HEK293 (cell line): ENCODE measurements at regions not wholly inside any gene's neighbourhood (a gene's known extent, or its start where the extent isn't known, plus 50 kb on each side); places are given as distances from the start of the nearest gene placed in this dataset.

Source experiments
- BCL11A ChIP-seq: fragments of 450-650 bp; formaldehyde crosslinking; IDR thresholded peaks from 2 replicates; pipeline ENCODE4 v1.5.1; 2016; ENCODE audit warnings: low read depth, missing biosample characterization, missing genetic modification characterization
- ZFP3 ChIP-seq: fragments of 450-650 bp; formaldehyde crosslinking; IDR thresholded peaks from 2 replicates; pipeline ENCODE4 v1.5.1; 2016; ENCODE audit warnings: low read depth, missing biosample characterization, missing genetic modification characterization
- ZNF473 ChIP-seq: fragments of 450-650 bp; formaldehyde crosslinking; IDR thresholded peaks from 2 replicates; pipeline ENCODE4 v1.5.1; 2017; ENCODE audit warnings: missing biosample characterization, missing genetic modification characterization
- ZNF580 ChIP-seq: fragments of 450-650 bp; formaldehyde crosslinking; IDR thresholded peaks from 2 replicates; pipeline ENCODE4 v1.5.1; 2016; ENCODE audit warnings: missing biosample characterization, missing genetic modification characterization
- ZNF621 ChIP-seq: fragments of 450-650 bp; formaldehyde crosslinking; IDR thresholded peaks from 2 replicates; pipeline ENCODE4 v1.5.1; 2017; ENCODE audit warnings: missing biosample characterization, missing genetic modification characterization
- ZNF76 ChIP-seq: fragments of 450-650 bp; formaldehyde crosslinking; IDR thresholded peaks from 2 replicates; pipeline ENCODE4; 2016; ENCODE audit warnings: low read depth, missing biosample characterization, missing genetic modification characterization, borderline replicate concordance
- ZNF791 ChIP-seq: fragments of 450-650 bp; formaldehyde crosslinking; IDR thresholded peaks from 2 replicates; pipeline ENCODE4 v1.5.1; 2016; ENCODE audit warnings: missing biosample characterization, missing genetic modification characterization
- ZSCAN30 ChIP-seq: fragments of 450-650 bp; IDR thresholded peaks from 2 replicates; pipeline ENCODE4 v1.5.1; 2018; ENCODE audit warnings: missing biosample characterization, mild to moderate bottlenecking, missing genetic modification characterization, moderate library complexity
- ZXDB ChIP-seq: fragments of 450-650 bp; formaldehyde crosslinking; IDR thresholded peaks from 2 replicates; pipeline ENCODE4 v1.5.1; 2016; ENCODE audit warnings: missing biosample characterization, missing genetic modification characterization
- TF ChIP-seq, protein P1 (sequence below): fragments of 450-650 bp; formaldehyde crosslinking; IDR thresholded peaks from 2 replicates; pipeline ENCODE4 v1.5.1; 2016; ENCODE audit warnings: missing biosample characterization, missing genetic modification characterization
- TF ChIP-seq, protein P2 (sequence below): fragments of 450-650 bp; formaldehyde crosslinking; IDR thresholded peaks from 2 replicates; pipeline ENCODE4 v1.5.1; 2016; ENCODE audit warnings: missing biosample characterization, missing genetic modification characterization

DNA sequence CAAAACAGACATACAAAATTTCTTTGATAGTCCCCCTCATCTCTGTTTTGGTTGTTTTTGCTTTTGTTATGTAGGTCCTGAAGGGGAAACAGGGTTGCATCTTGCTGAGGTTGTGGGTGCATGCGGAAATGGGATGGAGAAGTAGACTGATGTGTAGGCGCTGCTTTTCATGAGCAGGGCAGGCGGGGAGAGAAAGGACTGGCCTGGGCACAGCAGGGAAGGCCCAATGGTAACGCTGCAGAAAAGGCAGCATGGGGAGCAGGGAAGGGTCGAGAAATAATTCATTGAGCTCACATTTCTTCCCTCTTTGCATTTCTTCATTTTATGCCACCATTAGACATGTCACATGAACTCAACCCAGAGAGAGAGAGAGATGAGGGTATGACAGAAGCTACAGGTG lies 74.3 kb upstream of the CCN2 start:
- TF ChIP-seq, protein P1, sequence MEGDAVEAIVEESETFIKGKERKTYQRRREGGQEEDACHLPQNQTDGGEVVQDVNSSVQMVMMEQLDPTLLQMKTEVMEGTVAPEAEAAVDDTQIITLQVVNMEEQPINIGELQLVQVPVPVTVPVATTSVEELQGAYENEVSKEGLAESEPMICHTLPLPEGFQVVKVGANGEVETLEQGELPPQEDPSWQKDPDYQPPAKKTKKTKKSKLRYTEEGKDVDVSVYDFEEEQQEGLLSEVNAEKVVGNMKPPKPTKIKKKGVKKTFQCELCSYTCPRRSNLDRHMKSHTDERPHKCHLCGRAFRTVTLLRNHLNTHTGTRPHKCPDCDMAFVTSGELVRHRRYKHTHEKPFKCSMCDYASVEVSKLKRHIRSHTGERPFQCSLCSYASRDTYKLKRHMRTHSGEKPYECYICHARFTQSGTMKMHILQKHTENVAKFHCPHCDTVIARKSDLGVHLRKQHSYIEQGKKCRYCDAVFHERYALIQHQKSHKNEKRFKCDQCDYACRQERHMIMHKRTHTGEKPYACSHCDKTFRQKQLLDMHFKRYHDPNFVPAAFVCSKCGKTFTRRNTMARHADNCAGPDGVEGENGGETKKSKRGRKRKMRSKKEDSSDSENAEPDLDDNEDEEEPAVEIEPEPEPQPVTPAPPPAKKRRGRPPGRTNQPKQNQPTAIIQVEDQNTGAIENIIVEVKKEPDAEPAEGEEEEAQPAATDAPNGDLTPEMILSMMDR (tag by site-specific recombination) = no peak
- TF ChIP-seq ZXDB (tag by site-specific recombination) (no peak), BCL11A (no peak), ZNF791 (no peak), ZFP3 (tag by site-specific recombination) (no peak), ZNF621 (no peak), ZNF473 (no peak), ZSCAN30 (tag by site-specific recombination) (no peak), ZNF76 (no peak), ZNF580 (tag by site-specific recombination) (no peak)
- TF ChIP-seq, protein P2, sequence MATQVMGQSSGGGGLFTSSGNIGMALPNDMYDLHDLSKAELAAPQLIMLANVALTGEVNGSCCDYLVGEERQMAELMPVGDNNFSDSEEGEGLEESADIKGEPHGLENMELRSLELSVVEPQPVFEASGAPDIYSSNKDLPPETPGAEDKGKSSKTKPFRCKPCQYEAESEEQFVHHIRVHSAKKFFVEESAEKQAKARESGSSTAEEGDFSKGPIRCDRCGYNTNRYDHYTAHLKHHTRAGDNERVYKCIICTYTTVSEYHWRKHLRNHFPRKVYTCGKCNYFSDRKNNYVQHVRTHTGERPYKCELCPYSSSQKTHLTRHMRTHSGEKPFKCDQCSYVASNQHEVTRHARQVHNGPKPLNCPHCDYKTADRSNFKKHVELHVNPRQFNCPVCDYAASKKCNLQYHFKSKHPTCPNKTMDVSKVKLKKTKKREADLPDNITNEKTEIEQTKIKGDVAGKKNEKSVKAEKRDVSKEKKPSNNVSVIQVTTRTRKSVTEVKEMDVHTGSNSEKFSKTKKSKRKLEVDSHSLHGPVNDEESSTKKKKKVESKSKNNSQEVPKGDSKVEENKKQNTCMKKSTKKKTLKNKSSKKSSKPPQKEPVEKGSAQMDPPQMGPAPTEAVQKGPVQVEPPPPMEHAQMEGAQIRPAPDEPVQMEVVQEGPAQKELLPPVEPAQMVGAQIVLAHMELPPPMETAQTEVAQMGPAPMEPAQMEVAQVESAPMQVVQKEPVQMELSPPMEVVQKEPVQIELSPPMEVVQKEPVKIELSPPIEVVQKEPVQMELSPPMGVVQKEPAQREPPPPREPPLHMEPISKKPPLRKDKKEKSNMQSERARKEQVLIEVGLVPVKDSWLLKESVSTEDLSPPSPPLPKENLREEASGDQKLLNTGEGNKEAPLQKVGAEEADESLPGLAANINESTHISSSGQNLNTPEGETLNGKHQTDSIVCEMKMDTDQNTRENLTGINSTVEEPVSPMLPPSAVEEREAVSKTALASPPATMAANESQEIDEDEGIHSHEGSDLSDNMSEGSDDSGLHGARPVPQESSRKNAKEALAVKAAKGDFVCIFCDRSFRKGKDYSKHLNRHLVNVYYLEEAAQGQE = no peak
